ENCODE measurements at regions not wholly inside any gene's neighbourhood (a gene's known extent, or its start where the extent isn't known, plus 50 kb on each side); places are given as distances from the start of the nearest gene placed in this dataset.
A peak's percentile ranks its signal among the peaks of the same experiment; 100 is the strongest.

DNA sequence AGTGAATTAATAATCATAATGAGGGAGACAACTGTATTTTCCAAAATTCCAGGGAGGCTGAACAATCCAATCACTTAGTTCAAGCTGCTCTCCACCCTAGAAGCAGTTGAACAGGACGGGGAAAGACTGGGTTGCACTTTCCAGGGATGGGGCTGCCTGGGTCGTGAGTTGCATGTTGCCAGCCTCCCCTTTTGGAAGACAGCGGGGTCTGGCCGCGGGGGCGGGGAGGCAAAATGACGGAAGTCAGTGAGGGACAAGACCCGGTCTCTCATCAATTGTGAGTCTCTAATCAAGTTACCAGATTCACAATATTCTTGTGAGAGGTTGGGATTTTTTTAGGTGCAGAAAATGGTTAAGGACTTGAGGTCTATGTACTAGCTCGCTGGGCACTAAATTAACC is 484.1 kb downstream of the ZSWIM6 start:
- Histone ChIP-seq H3K36me3 (ENCODE audit: control insufficient read depth in 4 of 4, insufficient read depth in 3 of 4, low read depth in 1 of 4, low read length in 3 of 4) (no peaks in the 10 kb centered on the region), H3K27ac (ENCODE audit: low read depth in 1 of 2, low read length in 2 of 2) (no peak overlapping the region), H3K9me3 (ENCODE audit: control insufficient read depth in 4 of 4, low read length in 3 of 4) (no peaks in the 10 kb centered on the region), H3K9ac (ENCODE audit: low read depth in 1 of 2, low read length in 2 of 2) (no peak overlapping the region), H3K27me3 (ENCODE audit: control insufficient read depth in 4 of 4, insufficient read depth in 4 of 4, low read length in 3 of 4) (no peaks in the 10 kb centered on the region), H3K4me3 (ENCODE audit: low read depth in 1 of 3, low read length in 3 of 3) (no peak overlapping the region), H3K4me1 (ENCODE audit: control insufficient read depth in 4 of 4, insufficient read depth in 4 of 4, low read length in 3 of 4) (peaks cover 0 to 3% (median 0%) of the 10 kb centered on the region in 4 donors)
- no peak for DNase-seq (ENCODE audit: low spot score)
- TF ChIP-seq HNF4G (IDR thresholded peaks at IDR 0.05) (no peak), JUND (IDR thresholded peaks at IDR 0.05) (no peak), FOXA2 (IDR thresholded peaks at IDR 0.05) (no peak), EGR1 (IDR thresholded peaks at IDR 0.05; ENCODE audit: low read depth in 2 of 2) (no peak), TAF1 (conservative IDR thresholded peaks at IDR 0.05) (no peak), RAD21 (IDR thresholded peaks at IDR 0.05) (no peak), HNF4A (conservative IDR thresholded peaks at IDR 0.05) (no peak), RXRA (IDR thresholded peaks at IDR 0.05) (no peak)
- 81% methylated on average over 9 of the region's 9 CpGs for WGBS

DNA sequence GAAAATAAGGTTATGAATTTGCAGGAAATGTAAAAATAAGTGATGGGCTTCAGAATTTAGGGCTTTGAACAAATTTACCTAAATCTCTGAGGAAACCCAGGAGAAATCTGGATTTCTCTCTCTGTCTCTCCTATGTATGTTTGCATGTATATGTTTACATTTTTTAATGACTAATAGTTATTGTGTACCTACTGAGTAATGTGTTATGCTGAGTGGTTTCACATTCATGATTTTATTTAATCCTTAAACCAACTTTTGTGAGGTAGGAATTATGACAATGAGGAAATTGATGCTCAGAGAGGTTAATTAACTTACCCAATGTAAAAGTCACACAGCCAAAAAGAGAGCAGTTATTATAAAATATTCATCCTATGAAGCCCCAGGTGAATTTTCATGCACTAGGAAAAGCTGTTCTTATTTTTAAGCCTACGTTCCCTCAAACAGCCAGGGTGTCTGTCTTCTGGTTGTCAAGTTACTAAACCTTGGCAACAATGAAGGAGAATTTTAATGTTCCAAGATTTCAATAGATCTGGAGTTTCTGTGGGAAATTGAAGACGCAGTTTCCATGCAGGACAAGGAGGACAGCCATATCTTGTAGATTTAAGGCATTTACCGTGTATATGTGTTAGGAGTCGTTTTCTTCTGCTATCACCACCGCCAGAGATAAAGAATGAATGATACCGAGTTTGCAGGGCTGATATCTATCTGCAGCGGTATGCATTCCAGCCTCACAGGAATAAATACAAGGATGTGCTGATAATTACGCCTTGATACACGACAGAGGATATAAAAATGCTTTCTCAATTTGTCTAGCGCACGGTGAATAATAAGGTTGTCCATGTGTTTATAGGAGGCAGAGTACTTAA is 484.8 kb downstream of the ZSWIM6 start:
- H3K27ac ChIP-seq (ENCODE audit: low read depth in 1 of 2, low read length in 2 of 2) = no peak overlapping the region
- H3K27me3 ChIP-seq (ENCODE audit: control insufficient read depth in 4 of 4, insufficient read depth in 4 of 4, low read length in 3 of 4) = no peaks in the 10 kb centered on the region
- peaks cover 0 to 3% (median 0%) of the 10 kb centered on the region in 4 donors for H3K4me1 ChIP-seq (ENCODE audit: control insufficient read depth in 4 of 4, insufficient read depth in 4 of 4, low read length in 3 of 4)
- no peak for DNase-seq (ENCODE audit: low spot score)
- H3K9ac ChIP-seq (ENCODE audit: low read depth in 1 of 2, low read length in 2 of 2) = no peak overlapping the region
- 71% methylated on average over 11 of the region's 11 CpGs for WGBS
- H3K36me3 ChIP-seq (ENCODE audit: control insufficient read depth in 4 of 4, insufficient read depth in 3 of 4, low read depth in 1 of 4, low read length in 3 of 4) = no peaks in the 10 kb centered on the region
- no peak overlapping the region for H3K4me3 ChIP-seq (ENCODE audit: low read depth in 1 of 3, low read length in 3 of 3)
- no peaks in the 10 kb centered on the region for H3K9me3 ChIP-seq (ENCODE audit: control insufficient read depth in 4 of 4, low read length in 3 of 4)
- TF ChIP-seq, protein P1, sequence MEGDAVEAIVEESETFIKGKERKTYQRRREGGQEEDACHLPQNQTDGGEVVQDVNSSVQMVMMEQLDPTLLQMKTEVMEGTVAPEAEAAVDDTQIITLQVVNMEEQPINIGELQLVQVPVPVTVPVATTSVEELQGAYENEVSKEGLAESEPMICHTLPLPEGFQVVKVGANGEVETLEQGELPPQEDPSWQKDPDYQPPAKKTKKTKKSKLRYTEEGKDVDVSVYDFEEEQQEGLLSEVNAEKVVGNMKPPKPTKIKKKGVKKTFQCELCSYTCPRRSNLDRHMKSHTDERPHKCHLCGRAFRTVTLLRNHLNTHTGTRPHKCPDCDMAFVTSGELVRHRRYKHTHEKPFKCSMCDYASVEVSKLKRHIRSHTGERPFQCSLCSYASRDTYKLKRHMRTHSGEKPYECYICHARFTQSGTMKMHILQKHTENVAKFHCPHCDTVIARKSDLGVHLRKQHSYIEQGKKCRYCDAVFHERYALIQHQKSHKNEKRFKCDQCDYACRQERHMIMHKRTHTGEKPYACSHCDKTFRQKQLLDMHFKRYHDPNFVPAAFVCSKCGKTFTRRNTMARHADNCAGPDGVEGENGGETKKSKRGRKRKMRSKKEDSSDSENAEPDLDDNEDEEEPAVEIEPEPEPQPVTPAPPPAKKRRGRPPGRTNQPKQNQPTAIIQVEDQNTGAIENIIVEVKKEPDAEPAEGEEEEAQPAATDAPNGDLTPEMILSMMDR (IDR thresholded peaks at IDR 0.05; ENCODE audit: low read depth, low read length, missing input control) = no peak
- TF ChIP-seq RXRA (IDR thresholded peaks at IDR 0.05) (no peak), JUND (IDR thresholded peaks at IDR 0.05) (no peak), HNF4A (conservative IDR thresholded peaks at IDR 0.05) (no peak), TAF1 (conservative IDR thresholded peaks at IDR 0.05) (no peak), NR2F2 (IDR thresholded peaks at IDR 0.05) (no peak), HNF4G (IDR thresholded peaks at IDR 0.05) (no peak), YY1 (IDR thresholded peaks at IDR 0.05) (no peak), FOXA1 (IDR thresholded peaks at IDR 0.05) (no peak)
- TF ChIP-seq, protein P2, sequence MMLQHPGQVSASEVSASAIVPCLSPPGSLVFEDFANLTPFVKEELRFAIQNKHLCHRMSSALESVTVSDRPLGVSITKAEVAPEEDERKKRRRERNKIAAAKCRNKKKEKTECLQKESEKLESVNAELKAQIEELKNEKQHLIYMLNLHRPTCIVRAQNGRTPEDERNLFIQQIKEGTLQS (IDR thresholded peaks at IDR 0.05) = no peak
- TF ChIP-seq, protein P3, sequence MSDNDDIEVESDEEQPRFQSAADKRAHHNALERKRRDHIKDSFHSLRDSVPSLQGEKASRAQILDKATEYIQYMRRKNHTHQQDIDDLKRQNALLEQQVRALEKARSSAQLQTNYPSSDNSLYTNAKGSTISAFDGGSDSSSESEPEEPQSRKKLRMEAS (IDR thresholded peaks at IDR 0.05) = no peak

DNA sequence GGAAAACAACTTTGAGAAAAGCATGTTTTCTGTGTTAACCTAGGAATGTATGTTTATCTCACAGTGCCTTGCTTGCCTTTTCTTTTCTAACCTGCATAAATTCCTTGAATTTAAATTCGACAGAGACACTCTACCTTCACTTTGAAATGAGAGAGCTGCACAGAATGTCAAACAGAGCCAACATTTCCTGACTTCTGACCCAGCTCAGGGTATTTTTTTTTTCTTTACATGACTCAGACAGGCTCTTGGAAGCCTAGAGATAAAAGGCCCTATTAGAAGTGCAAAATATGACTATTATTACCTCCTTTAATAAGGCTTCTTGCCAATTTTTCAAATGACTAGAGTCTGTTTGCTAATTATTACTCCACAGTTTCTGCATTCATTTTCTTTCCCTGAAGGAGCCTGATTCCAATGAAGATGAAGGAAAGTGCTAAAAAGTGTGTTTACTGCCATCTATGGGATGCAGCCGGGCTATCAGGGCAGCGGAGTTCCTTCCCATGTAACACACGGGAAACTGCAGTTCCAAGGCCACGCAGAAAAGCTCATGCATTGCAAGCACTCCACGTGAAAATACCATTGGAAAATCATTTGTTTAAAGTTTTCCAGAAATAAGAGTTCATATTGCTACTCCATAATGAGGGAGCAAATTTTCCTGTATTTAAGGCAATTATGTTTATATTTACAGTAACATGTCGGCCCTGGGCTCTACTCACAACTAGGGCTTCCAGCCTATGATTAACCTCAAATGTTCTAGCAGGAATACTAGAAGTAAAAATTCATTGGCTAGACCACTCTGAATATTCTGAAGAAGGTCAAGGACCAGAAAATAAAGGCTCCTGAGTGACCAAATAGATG is 485.6 kb downstream of the ZSWIM6 start:
- no peaks in the 10 kb centered on the region for H3K27me3 ChIP-seq (ENCODE audit: control insufficient read depth in 4 of 4, insufficient read depth in 4 of 4, low read length in 3 of 4)
- H3K4me3 ChIP-seq (ENCODE audit: low read depth in 1 of 3, low read length in 3 of 3) = no peak overlapping the region
- H3K9ac ChIP-seq (ENCODE audit: low read depth in 1 of 2, low read length in 2 of 2) = no peak overlapping the region
- peaks cover 0 to 3% (median 0%) of the 10 kb centered on the region in 4 donors for H3K4me1 ChIP-seq (ENCODE audit: control insufficient read depth in 4 of 4, insufficient read depth in 4 of 4, low read length in 3 of 4)
- 16% methylated on average over 7 of the region's 7 CpGs for WGBS
- H3K36me3 ChIP-seq (ENCODE audit: control insufficient read depth in 4 of 4, insufficient read depth in 3 of 4, low read depth in 1 of 4, low read length in 3 of 4) = no peaks in the 10 kb centered on the region
- DNase-seq (ENCODE audit: low spot score) = no peak
- H3K27ac ChIP-seq (ENCODE audit: low read depth in 1 of 2, low read length in 2 of 2) = no peak overlapping the region
- H3K9me3 ChIP-seq (ENCODE audit: control insufficient read depth in 4 of 4, low read length in 3 of 4) = no peaks in the 10 kb centered on the region
- no peak for TF ChIP-seq HNF4G (IDR thresholded peaks at IDR 0.05)
- TF ChIP-seq, protein P1 (IDR thresholded peaks at IDR 0.05; ENCODE audit: low read depth, low read length, missing input control) = peak; percentile 70
- TF ChIP-seq YY1 (IDR thresholded peaks at IDR 0.05) = no peak
- TF ChIP-seq, protein P3 (IDR thresholded peaks at IDR 0.05) = no peak
- peak in 1 of 2 donors; percentile 63 for TF ChIP-seq RXRA (IDR thresholded peaks at IDR 0.05)
- no peak for TF ChIP-seq TAF1 (conservative IDR thresholded peaks at IDR 0.05)
- TF ChIP-seq, protein P4, sequence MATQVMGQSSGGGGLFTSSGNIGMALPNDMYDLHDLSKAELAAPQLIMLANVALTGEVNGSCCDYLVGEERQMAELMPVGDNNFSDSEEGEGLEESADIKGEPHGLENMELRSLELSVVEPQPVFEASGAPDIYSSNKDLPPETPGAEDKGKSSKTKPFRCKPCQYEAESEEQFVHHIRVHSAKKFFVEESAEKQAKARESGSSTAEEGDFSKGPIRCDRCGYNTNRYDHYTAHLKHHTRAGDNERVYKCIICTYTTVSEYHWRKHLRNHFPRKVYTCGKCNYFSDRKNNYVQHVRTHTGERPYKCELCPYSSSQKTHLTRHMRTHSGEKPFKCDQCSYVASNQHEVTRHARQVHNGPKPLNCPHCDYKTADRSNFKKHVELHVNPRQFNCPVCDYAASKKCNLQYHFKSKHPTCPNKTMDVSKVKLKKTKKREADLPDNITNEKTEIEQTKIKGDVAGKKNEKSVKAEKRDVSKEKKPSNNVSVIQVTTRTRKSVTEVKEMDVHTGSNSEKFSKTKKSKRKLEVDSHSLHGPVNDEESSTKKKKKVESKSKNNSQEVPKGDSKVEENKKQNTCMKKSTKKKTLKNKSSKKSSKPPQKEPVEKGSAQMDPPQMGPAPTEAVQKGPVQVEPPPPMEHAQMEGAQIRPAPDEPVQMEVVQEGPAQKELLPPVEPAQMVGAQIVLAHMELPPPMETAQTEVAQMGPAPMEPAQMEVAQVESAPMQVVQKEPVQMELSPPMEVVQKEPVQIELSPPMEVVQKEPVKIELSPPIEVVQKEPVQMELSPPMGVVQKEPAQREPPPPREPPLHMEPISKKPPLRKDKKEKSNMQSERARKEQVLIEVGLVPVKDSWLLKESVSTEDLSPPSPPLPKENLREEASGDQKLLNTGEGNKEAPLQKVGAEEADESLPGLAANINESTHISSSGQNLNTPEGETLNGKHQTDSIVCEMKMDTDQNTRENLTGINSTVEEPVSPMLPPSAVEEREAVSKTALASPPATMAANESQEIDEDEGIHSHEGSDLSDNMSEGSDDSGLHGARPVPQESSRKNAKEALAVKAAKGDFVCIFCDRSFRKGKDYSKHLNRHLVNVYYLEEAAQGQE (IDR thresholded peaks at IDR 0.05) = no peak
- no peak for TF ChIP-seq NR2F2 (IDR thresholded peaks at IDR 0.05)
- TF ChIP-seq, protein P2 (IDR thresholded peaks at IDR 0.05) = no peak
